Tongue (tissue), 1 donor: ENCODE measurements at regions not wholly inside any gene's neighbourhood (a gene's known extent, or its start where the extent isn't known, plus 50 kb on each side); places are given as distances from the start of the nearest gene placed in this dataset.

Experiments used
- DNase-seq: peaks from one replicate; pipeline ENCODE4 v3.0.0-alpha.2; 2015

GRCh38 chr6:21886542-21887151 is 293.1 kb downstream of the SOX4 start:
- DNase-seq: no peak

- peak; percentile 75 for DNase-seq
These were observed 294.0 kb downstream of the SOX4 start for GRCh38 chr6:21887231-21888185.

- no peak for DNase-seq
These were observed 297.5 kb downstream of the SOX4 start for GRCh38 chr6:21891080-21891479.

GRCh38 chr6:21893793-21894192 is 300.2 kb downstream of the SOX4 start:
- DNase-seq: peak; percentile 40

- no peak for DNase-seq
These were observed 302.0 kb downstream of the SOX4 start for GRCh38 chr6:21895555-21895954.

GRCh38 chr6:21898107-21898796 is 304.7 kb downstream of the SOX4 start:
- DNase-seq: no peak

GRCh38 chr6:21899708-21900107 is 306.2 kb downstream of the SOX4 start:
- DNase-seq: no peak

GRCh38 chr6:21900730-21901129 is 307.2 kb downstream of the SOX4 start:
- peak; percentile 42 for DNase-seq

GRCh38 chr6:21902628-21903169 is 309.1 kb downstream of the SOX4 start:
- no peak for DNase-seq

- DNase-seq: no peak
These were observed 312.0 kb downstream of the SOX4 start for GRCh38 chr6:21905531-21905930.

- DNase-seq: no peak
These were observed 313.3 kb downstream of the SOX4 start for GRCh38 chr6:21906826-21907225.

- DNase-seq: no peak
These were observed 313.7 kb downstream of the SOX4 start for GRCh38 chr6:21907291-21907690.

GRCh38 chr6:21908161-21908848 is 314.8 kb downstream of the SOX4 start:
- no peak for DNase-seq

- DNase-seq: no peak
These were observed 315.8 kb downstream of the SOX4 start for GRCh38 chr6:21909321-21909720.

GRCh38 chr6:21911208-21911607 is 317.7 kb downstream of the SOX4 start:
- no peak for DNase-seq

- DNase-seq: no peak
These were observed 318.7 kb downstream of the SOX4 start for GRCh38 chr6:21912151-21912832.

GRCh38 chr6:21914121-21914973 is 320.8 kb downstream of the SOX4 start:
- DNase-seq: peak; percentile 65

- DNase-seq: peak; percentile 24
These were observed 322.2 kb downstream of the SOX4 start for GRCh38 chr6:21915707-21916260.

- DNase-seq: peak; percentile 70
These were observed 324.5 kb downstream of the SOX4 start for GRCh38 chr6:21918041-21918440.

- DNase-seq: no peak
These were observed 325.1 kb downstream of the SOX4 start for GRCh38 chr6:21918666-21919065.
